NCI-H1417 treated with DMSO at 0.1 percent for 48 hours (cell line): ENCODE measurements at regions not wholly inside any gene's neighbourhood (a gene's known extent, or its start where the extent isn't known, plus 50 kb on each side); places are given as distances from the start of the nearest gene placed in this dataset.

Experiments used
- DNase-seq: peaks from one replicate; lab custom pipeline; 2025; lab: John Stamatoyannopoulos, UW

GRCh38 chr11:116473206-116473769, 299.5 kb downstream of the BUD13 start:
- DNase-seq, result no peak

GRCh38 chr11:116472651-116473050, 300.1 kb downstream of the BUD13 start:
- DNase-seq, result no peak

GRCh38 chr11:116471608-116472256, 301.1 kb downstream of the BUD13 start:
- no peak for DNase-seq

GRCh38 chr11:116468699-116469098, 304.1 kb downstream of the BUD13 start:
- no peak for DNase-seq

- DNase-seq, result no peak
Observed at GRCh38 chr11:116467823-116468222, 305.0 kb downstream of the BUD13 start.

- no peak for DNase-seq
Observed at GRCh38 chr11:116466801-116467200, 306.0 kb downstream of the BUD13 start.

GRCh38 chr11:116466191-116466590, 306.6 kb downstream of the BUD13 start:
- DNase-seq, result no peak

- DNase-seq, result no peak
Observed at GRCh38 chr11:116465056-116465455, 307.7 kb downstream of the BUD13 start.

- no peak for DNase-seq
Observed at GRCh38 chr11:116461789-116462188, 311.0 kb downstream of the BUD13 start.

GRCh38 chr11:116460156-116460920, 312.4 kb downstream of the BUD13 start:
- no peak for DNase-seq

- DNase-seq, result no peak
Observed at GRCh38 chr11:116459185-116460045, 313.4 kb downstream of the BUD13 start.

GRCh38 chr11:116458546-116458945, 314.2 kb downstream of the BUD13 start:
- no peak for DNase-seq

- peak; percentile 81 for DNase-seq
Observed at GRCh38 chr11:116457336-116458007, 315.3 kb downstream of the BUD13 start.

- no peak for DNase-seq
Observed at GRCh38 chr11:116454951-116455350, 317.8 kb downstream of the BUD13 start.

GRCh38 chr11:116454020-116454645, 318.7 kb downstream of the BUD13 start:
- DNase-seq, result no peak

GRCh38 chr11:116452461-116452860, 320.3 kb downstream of the BUD13 start:
- no peak for DNase-seq

- no peak for DNase-seq
Observed at GRCh38 chr11:116449522-116449921, 323.3 kb downstream of the BUD13 start.

- no peak for DNase-seq
Observed at GRCh38 chr11:116446048-116446941, 326.5 kb downstream of the BUD13 start.

GRCh38 chr11:116445108-116446047, 327.4 kb downstream of the BUD13 start:
- no peak for DNase-seq
